ENCODE measurements at regions not wholly inside any gene's neighbourhood (a gene's known extent, or its start where the extent isn't known, plus 50 kb on each side); places are given as distances from the start of the nearest gene placed in this dataset.

GRCh38 chr18:22015156-22015555 is 154.2 kb upstream of the GATA6 start:
- Histone ChIP-seq H3K27me3 (no peaks in the 10 kb centered on the region), H3K9me3 (peaks cover 0 to 20% (median 9%) of the 10 kb centered on the region in 4 donors), H3K4me1 (no peaks in the 10 kb centered on the region), H3K4me3 (no peak overlapping the region), H3K36me3 (no peaks in the 10 kb centered on the region), H3K27ac (replicated peaks in 1 of 4) (no peak overlapping the region)
- DNase-seq (ENCODE audit: extremely low spot score): no peak
- intact Hi-C loops (cut with DNase I): no loop called here
- WGBS: 85% methylated on average over 2 of the region's 2 CpGs
- TF ChIP-seq, protein P1, sequence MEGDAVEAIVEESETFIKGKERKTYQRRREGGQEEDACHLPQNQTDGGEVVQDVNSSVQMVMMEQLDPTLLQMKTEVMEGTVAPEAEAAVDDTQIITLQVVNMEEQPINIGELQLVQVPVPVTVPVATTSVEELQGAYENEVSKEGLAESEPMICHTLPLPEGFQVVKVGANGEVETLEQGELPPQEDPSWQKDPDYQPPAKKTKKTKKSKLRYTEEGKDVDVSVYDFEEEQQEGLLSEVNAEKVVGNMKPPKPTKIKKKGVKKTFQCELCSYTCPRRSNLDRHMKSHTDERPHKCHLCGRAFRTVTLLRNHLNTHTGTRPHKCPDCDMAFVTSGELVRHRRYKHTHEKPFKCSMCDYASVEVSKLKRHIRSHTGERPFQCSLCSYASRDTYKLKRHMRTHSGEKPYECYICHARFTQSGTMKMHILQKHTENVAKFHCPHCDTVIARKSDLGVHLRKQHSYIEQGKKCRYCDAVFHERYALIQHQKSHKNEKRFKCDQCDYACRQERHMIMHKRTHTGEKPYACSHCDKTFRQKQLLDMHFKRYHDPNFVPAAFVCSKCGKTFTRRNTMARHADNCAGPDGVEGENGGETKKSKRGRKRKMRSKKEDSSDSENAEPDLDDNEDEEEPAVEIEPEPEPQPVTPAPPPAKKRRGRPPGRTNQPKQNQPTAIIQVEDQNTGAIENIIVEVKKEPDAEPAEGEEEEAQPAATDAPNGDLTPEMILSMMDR (IDR thresholded peaks at IDR 0.05): no peak
- TF ChIP-seq POLR2AphosphoS5 (IDR thresholded peaks at IDR 0.05): no peak
- TF ChIP-seq POLR2A (IDR thresholded peaks at IDR 0.05; ENCODE audit: low read depth): no peak
- TF ChIP-seq EP300 (IDR thresholded peaks at IDR 0.05): no peak

DNA sequence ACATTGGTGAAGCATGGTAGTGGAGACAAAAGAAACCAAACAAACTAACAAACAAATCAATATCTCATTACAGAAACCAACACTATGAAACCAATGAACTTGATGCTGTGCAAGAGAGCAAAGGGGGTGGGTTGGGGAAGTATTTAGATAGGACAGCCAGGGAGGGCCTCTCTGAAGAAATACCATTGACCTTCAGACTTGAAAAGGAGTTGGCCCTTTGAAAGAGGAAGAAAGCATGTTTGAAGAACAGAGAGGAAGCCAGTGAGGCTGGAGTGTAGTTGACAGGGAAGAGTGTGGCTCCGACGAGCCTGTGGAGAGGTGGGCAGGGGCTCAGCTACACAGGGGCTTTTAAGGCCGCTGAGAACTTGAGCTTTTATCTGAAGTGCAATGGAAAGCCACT is 151.0 kb upstream of the GATA6 start:
- H3K4me3 ChIP-seq: no peak overlapping the region
- 66% methylated on average over 3 of the region's 3 CpGs for WGBS
- DNase-seq (ENCODE audit: extremely low spot score): no peak
- intact Hi-C loops (cut with DNase I): no loop called here
- H3K4me1 ChIP-seq: no peaks in the 10 kb centered on the region
- no peak overlapping the region for H3K27ac ChIP-seq (replicated peaks in 1 of 4)
- TF ChIP-seq, protein P1 (IDR thresholded peaks at IDR 0.05): no peak
- TF ChIP-seq POLR2AphosphoS5 (IDR thresholded peaks at IDR 0.05) (no peak), EP300 (IDR thresholded peaks at IDR 0.05) (no peak)
- no peaks in the 10 kb centered on the region for H3K36me3 ChIP-seq
- H3K9me3 ChIP-seq: peaks cover 0 to 10% (median 5%) of the 10 kb centered on the region in 4 donors
- no peaks in the 10 kb centered on the region for H3K27me3 ChIP-seq

GRCh38 chr18:22019193-22019592 is 150.2 kb upstream of the GATA6 start:
- H3K27ac ChIP-seq (replicated peaks in 1 of 4): no peak overlapping the region
- H3K9me3 ChIP-seq: peaks cover 0 to 6% (median 2%) of the 10 kb centered on the region in 4 donors
- intact Hi-C loops (cut with DNase I): no loop called here
- TF ChIP-seq, protein P1 (IDR thresholded peaks at IDR 0.05): no peak
- no peak for TF ChIP-seq POLR2A (IDR thresholded peaks at IDR 0.05; ENCODE audit: low read depth)
- TF ChIP-seq POLR2AphosphoS5 (IDR thresholded peaks at IDR 0.05): no peak
- TF ChIP-seq EP300 (IDR thresholded peaks at IDR 0.05): no peak
- no peak overlapping the region for H3K4me3 ChIP-seq
- no peak for DNase-seq (ENCODE audit: extremely low spot score)
- no peaks in the 10 kb centered on the region for H3K36me3 ChIP-seq
- H3K27me3 ChIP-seq: no peaks in the 10 kb centered on the region
- H3K4me1 ChIP-seq: no peaks in the 10 kb centered on the region
- 83% methylated on average over 5 of the region's 5 CpGs for WGBS

DNA sequence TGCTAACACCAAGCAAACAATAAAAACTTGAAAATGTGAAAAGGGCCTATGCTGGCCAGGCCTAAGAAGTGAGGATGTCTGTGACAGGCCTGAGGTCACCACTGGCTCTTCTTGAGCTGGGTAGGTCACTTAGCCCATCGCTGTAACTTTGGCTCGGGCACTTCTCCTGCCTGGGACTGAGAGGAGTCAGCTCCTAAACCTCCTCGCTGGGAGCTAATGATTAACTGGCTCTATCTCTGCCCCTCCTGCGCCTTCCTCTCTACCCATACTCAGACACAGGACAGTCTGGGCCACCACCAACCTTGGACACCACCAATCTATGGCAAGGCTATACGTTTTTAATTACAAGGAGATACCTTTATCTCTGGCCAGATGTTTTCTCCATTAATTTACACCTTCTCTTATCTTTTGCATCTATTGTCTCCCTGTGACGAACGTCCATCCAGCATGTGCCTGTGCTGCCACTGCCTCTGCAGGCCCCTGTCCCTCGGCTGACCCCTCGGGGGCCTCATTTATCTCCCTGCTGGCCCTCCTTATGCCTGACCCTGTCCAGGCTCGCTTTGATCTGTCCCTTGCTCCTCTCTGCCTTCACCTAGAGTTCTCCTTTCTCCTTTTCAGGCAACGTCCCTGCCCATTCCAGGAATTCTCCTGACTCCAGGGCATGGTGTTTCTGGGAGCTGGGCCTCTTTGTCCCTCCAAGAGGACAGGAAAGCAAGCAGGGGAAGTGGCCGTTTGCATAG is 149.1 kb upstream of the GATA6 start:
- intact Hi-C loops (cut with DNase I): no loop called here
- Histone ChIP-seq H3K9me3 (peaks cover 0 to 4% (median 0%) of the 10 kb centered on the region in 4 donors), H3K27ac (replicated peaks in 1 of 4) (no peak overlapping the region), H3K27me3 (no peaks in the 10 kb centered on the region), H3K4me1 (no peaks in the 10 kb centered on the region), H3K36me3 (no peaks in the 10 kb centered on the region), H3K4me3 (no peak overlapping the region)
- 76% methylated on average over 12 of the region's 12 CpGs for WGBS
- DNase-seq (ENCODE audit: extremely low spot score): no peak
- TF ChIP-seq EP300 (IDR thresholded peaks at IDR 0.05): no peak
- TF ChIP-seq POLR2A (IDR thresholded peaks at IDR 0.05; ENCODE audit: low read depth): no peak
- TF ChIP-seq, protein P1 (IDR thresholded peaks at IDR 0.05): no peak
- TF ChIP-seq POLR2AphosphoS5 (IDR thresholded peaks at IDR 0.05): no peak

All from esophagus muscularis mucosa (tissue), 4 donors.